Keratinocyte (primary cell): ENCODE measurements at regions not wholly inside any gene's neighbourhood (a gene's known extent, or its start where the extent isn't known, plus 50 kb on each side); places are given as distances from the start of the nearest gene placed in this dataset.

ENCODE experiments used
- DNase-seq: peaks from one replicate; pipeline ENCODE4 v3.0.0-alpha.2; 2011; ENCODE audit warnings: low read depth, missing footprints, low spot score
- FAIRE-seq: peaks from 2 replicates; lab custom pipeline; 2011; peaks lifted over from hg19 to GRCh38; lab: Jason Lieb, UNC
- H2AFZ ChIP-seq: 2 replicates; pipeline ENCODE4 v1.6.0; 2012; ENCODE audit warnings: low read length, control low read depth, inconsistent platforms; ENCODE audit not compliant: control insufficient read depth
- H3K27ac ChIP-seq: 2 replicates; pipeline ENCODE4 v1.5.1; 2011; ENCODE audit warnings: low read length; ENCODE audit not compliant: control insufficient read depth, insufficient read depth
- H3K27me3 ChIP-seq: 3 replicates; pipeline ENCODE4 v1.6.0; 2011; ENCODE audit warnings: low read length; ENCODE audit not compliant: control insufficient read depth, insufficient read depth; ENCODE audit errors: extremely low read depth
- H3K36me3 ChIP-seq, 2 experiments: 2 replicates in 1 of 2; 3 replicates in 1 of 2; pipeline ENCODE4 v1.5.1; 2011; ENCODE audit warnings: low read length in 2 of 2, mild to moderate bottlenecking in 1 of 2; ENCODE audit not compliant: control insufficient read depth in 2 of 2, insufficient read depth in 2 of 2; ENCODE audit errors: extremely low read depth in 1 of 2
- H3K4me1 ChIP-seq: 3 replicates; pipeline ENCODE4 v1.5.1; 2011; ENCODE audit warnings: low read length; ENCODE audit not compliant: control insufficient read depth, insufficient read depth; ENCODE audit errors: extremely low read depth
- H3K4me2 ChIP-seq: 3 replicates; pipeline ENCODE4 v1.6.0; 2011; ENCODE audit warnings: low read depth, low read length; ENCODE audit not compliant: control insufficient read depth, insufficient read depth; ENCODE audit errors: extremely low read depth
- H3K4me3 ChIP-seq, 3 experiments: fragments of 200-600 bp in 1 of 3; sonication (generic) in 1 of 3; 2 replicates in 2 of 3; 3 replicates in 1 of 3; pipeline ENCODE4 v1.5.1; 2011 to 2016; ENCODE audit warnings: low read length in 3 of 3, mild to moderate bottlenecking in 3 of 3, control low read depth in 2 of 3, inconsistent platforms in 1 of 3, low read depth in 1 of 3, mixed read lengths in 1 of 3, mixed run types in 1 of 3, moderate library complexity in 1 of 3; ENCODE audit not compliant: control insufficient read depth in 2 of 3, insufficient read depth in 2 of 3; ENCODE audit errors: extremely low read depth in 1 of 3
- H3K79me2 ChIP-seq: 2 replicates; pipeline ENCODE4 v1.6.0; 2012; ENCODE audit warnings: low read length; ENCODE audit not compliant: control insufficient read depth, insufficient read depth
- H3K9ac ChIP-seq: 3 replicates; pipeline ENCODE4 v1.6.0; 2011; ENCODE audit warnings: low read length; ENCODE audit not compliant: control insufficient read depth, insufficient read depth; ENCODE audit errors: extremely low read depth
- H3K9me1 ChIP-seq: 3 replicates; pipeline ENCODE4 v1.6.0; 2011; ENCODE audit warnings: low read length; ENCODE audit not compliant: control insufficient read depth, insufficient read depth; ENCODE audit errors: extremely low read depth
- H3K9me3 ChIP-seq: 2 replicates; pipeline ENCODE4 v1.5.1; 2012; ENCODE audit warnings: low read depth, low read length; ENCODE audit not compliant: control insufficient read depth
- H4K20me1 ChIP-seq: 3 replicates; pipeline ENCODE4 v1.6.0; 2011; ENCODE audit warnings: low read length; ENCODE audit not compliant: control insufficient read depth, insufficient read depth; ENCODE audit errors: extremely low read depth
- CTCF ChIP-seq, 3 experiments: IDR thresholded peaks in 1 of 3; conservative IDR thresholded peaks in 1 of 3; optimal IDR thresholded peaks in 1 of 3; 2 replicates in 2 of 3; 3 replicates in 1 of 3; pipeline versions ENCODE3 to v1.5.1; 2011; ENCODE audit warnings: low read length in 3 of 3, mild to moderate bottlenecking in 3 of 3, moderate library complexity in 2 of 3, control low read depth in 1 of 3, inconsistent platforms in 1 of 3; ENCODE audit not compliant: insufficient read depth in 2 of 3; ENCODE audit errors: extremely low read depth in 1 of 3
- EZH2 ChIP-seq: IDR thresholded peaks from one replicate; pipeline ENCODE4 v1.6.1; 2012; ENCODE audit warnings: inconsistent platforms, mild to moderate bottlenecking, low read length, moderate library complexity
- dilution Hi-C: fragments of 300-500 bp; cut with MboI; formaldehyde crosslinking; loops from one replicate; pipeline ENCODE4 v1.7.0; 2020; ENCODE audit warnings: low sequenced_read_pairs; ENCODE audit not compliant: extremely low pct_ligation_motif_present

DNA sequence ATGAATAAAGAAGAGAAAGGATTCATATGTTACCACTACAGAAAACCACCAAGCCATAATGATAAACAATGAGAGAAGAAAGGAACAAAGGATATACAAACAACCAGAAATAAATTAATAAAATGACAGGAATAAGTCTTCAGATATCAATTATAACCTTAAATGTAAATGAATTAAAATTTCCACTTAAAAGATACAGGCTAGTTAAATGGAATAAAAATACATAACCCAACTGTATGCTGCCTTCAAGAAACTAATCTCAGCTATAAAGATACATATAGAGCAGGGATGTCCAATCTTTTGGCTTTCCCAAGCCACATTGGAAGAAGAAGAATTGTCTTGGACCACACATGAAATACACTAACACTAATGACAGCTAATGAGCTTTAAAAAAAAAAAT is 135.9 kb upstream of the GJE1 start:
- H3K79me2 ChIP-seq = no peaks in the 10 kb centered on the region
- no peak overlapping the region for H3K9ac ChIP-seq
- H2AFZ ChIP-seq = no peak overlapping the region
- dilution Hi-C loops = no loop called here
- no peaks in the 10 kb centered on the region for H4K20me1 ChIP-seq
- H3K4me2 ChIP-seq = no peak overlapping the region
- no peak for DNase-seq
- no peaks in the 10 kb centered on the region for H3K9me3 ChIP-seq
- FAIRE-seq = no peak
- H3K36me3 ChIP-seq = no peaks in the 10 kb centered on the region
- H3K27ac ChIP-seq = no peak overlapping the region
- H3K4me3 ChIP-seq = no peak overlapping the region
- no peaks in the 10 kb centered on the region for H3K9me1 ChIP-seq
- no peaks in the 10 kb centered on the region for H3K4me1 ChIP-seq
- TF ChIP-seq CTCF (optimal IDR thresholded peaks at IDR 0.05 in 1 of 3, IDR thresholded peaks at IDR 0.05 in 1 of 3, conservative IDR thresholded peaks at IDR 0.05 in 1 of 3; ENCODE audit: extremely low read depth in 1 of 3, insufficient read depth in 2 of 3, low read length in 3 of 3) (no peak), EZH2 (no peak)
- no peaks in the 10 kb centered on the region for H3K27me3 ChIP-seq

DNA sequence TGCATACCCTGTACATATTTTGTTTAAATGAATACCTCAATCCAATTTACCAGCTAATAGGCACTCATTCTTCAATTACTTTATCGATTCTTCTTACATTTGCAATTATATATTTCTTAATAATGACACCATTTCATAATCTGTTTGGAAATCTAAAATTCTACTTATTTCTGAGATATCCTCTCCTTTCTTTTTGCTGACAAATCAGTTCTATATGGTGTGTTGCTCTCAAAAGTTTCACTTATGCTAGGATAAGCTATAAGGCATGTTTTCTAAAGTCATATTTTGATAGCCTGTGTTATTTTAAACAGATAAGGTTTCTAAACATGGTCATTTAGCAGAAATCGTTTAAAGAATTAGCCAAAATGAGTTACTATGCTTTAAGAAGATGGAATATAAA is 140.6 kb upstream of the GJE1 start:
- no peaks in the 10 kb centered on the region for H4K20me1 ChIP-seq
- H3K27ac ChIP-seq = no peak overlapping the region
- H3K9ac ChIP-seq = no peak overlapping the region
- dilution Hi-C loops = no loop called here
- H3K36me3 ChIP-seq = no peaks in the 10 kb centered on the region
- peaks cover 4% of the 10 kb centered on the region for H3K4me1 ChIP-seq
- H3K9me1 ChIP-seq = no peaks in the 10 kb centered on the region
- FAIRE-seq = no peak
- H2AFZ ChIP-seq = no peak overlapping the region
- no peak for TF ChIP-seq EZH2
- TF ChIP-seq CTCF (optimal IDR thresholded peaks at IDR 0.05 in 1 of 3, IDR thresholded peaks at IDR 0.05 in 1 of 3, conservative IDR thresholded peaks at IDR 0.05 in 1 of 3; ENCODE audit: extremely low read depth in 1 of 3, insufficient read depth in 2 of 3, low read length in 3 of 3) = no peak
- no peaks in the 10 kb centered on the region for H3K9me3 ChIP-seq
- DNase-seq = no peak
- H3K27me3 ChIP-seq = no peaks in the 10 kb centered on the region
- H3K79me2 ChIP-seq = no peaks in the 10 kb centered on the region
- no peak overlapping the region for H3K4me2 ChIP-seq
- no peak overlapping the region for H3K4me3 ChIP-seq
